ENCODE measurements at regions not wholly inside any gene's neighbourhood (a gene's known extent, or its start where the extent isn't known, plus 50 kb on each side); places are given as distances from the start of the nearest gene placed in this dataset.

- DNase-seq: no peak
These were observed 939.5 kb upstream of the CHAC2 start for GRCh38 chr2:52828112-52828511.

- no peak for DNase-seq
These were observed 946.0 kb upstream of the CHAC2 start for GRCh38 chr2:52821631-52822030.

DNA sequence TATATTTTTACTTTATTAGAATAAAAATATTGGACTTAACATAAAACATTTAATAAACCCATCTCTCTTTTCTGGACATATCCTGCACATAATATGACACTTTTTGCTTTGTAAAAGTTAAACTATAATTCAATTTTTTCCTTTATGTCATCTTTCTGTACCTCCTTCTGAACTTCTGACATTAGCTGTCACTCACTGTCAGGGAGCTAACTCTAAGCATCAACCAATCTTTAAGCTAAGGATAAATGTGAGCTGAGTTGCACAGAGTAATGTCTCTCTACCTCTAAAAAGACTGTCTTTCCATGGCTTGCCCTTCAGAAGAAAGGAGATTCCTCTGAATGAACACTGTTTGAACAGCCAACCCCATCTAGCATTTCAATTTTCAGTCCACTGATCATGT, 948.6 kb upstream of the CHAC2 start:
- no peak for DNase-seq

DNA sequence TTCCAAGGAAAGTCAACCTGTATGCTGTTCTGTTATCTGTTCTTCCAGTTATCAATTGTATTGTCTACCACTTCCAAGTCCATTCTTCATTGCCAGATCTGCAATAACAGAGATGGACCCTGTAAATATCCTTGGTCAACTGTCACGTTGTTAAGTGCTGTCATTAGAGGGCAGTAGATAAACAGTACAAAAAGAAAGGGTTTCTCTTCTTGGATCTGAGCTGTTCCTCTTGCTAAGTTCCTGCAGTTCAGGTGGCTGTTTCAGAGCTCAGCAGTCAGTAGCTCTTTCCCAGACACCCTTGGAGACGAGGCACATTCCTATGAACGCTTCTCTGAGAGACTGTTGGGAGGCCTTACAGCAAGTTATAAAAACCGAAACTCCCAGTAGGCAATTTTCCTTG, 957.1 kb upstream of the CHAC2 start:
- DNase-seq: no peak

DNA sequence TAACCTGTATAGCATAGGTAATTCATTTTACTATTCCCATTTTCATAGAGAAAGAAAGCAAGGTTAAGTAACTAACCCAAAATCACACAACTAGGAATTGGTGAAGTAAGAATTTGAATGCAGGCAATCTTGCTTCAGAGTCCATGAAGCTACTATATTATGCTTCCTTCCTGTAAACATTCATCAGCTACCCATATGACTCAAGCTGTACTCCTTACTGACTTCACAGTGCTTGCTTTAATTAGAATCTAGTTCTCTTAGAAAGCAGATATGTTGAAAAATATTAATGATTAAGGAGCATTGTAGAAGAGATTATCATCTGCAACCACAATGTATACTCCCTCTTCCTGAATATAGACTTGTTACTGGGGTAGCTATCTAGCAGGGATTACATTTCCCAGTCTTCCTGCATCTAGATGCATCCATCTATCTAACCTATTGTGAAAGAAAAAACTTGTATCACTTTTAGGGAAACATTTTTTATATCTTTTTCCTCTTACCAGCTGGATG, 961.6 kb upstream of the CHAC2 start:
- no peak for DNase-seq

GRCh38 chr2:52794581-52794980, 973.0 kb upstream of the CHAC2 start:
- no peak for DNase-seq

DNA sequence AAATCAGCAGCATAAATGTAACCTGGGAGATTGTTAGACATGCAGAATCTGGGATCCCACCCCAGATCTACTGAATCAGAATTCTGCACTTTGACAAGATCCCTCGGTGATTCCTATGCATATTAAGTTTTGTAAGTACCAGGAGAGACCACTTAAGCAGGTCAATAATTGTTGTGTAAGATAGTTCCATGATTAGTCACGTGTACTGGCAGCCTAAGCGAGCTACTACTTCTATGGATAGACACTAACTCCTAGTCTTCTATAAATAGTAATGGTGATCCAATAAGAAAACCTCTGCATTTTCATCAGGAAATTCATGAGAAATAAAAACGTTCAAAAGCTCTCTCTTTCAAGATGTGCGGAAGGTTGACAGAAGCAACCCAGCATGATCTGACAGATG, 988.2 kb upstream of the CHAC2 start:
- no peak for DNase-seq

DNA sequence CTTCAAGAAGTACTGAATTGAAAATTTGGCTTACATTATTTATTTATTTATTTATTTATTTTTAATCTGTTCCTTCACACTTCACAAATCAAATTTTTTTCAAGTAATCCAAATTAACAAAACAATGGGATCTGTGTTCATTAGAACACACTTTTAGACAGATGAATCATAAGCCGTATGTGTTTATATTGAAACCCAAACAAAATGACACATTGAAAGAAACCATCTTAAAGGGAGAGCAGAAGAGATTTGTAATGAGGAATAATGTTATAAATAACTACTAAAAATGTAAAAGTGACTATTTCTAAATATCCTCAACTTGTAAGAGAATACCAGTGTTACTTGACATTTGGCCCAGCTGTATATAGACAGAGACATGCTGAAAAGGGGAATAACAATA, 991.0 kb upstream of the CHAC2 start:
- DNase-seq: no peak

DNA sequence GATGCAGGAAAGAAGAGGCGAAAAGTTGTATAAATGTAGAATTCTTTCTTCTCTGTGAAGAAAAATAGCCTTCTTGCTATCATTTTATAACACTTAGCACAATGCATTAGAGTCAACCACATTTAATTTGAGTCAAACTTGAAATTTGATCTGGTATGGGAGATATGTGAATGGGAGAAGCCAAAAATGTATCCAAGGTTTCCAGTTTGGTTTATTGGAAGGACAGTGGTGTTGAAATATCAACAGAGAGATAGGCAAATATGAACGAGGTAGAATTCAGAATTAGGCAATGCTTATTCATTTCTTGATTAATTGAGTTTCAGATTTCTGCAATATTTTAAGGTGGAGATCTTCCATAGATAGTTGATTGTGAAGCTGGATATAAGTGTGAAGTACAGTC, 991.9 kb upstream of the CHAC2 start:
- no peak for DNase-seq

GRCh38 chr2:52765735-52766134, 1001.9 kb upstream of the CHAC2 start:
- no peak for DNase-seq

- DNase-seq: no peak
These were observed 1017.8 kb upstream of the CHAC2 start for GRCh38 chr2:52749764-52750163.

DNA sequence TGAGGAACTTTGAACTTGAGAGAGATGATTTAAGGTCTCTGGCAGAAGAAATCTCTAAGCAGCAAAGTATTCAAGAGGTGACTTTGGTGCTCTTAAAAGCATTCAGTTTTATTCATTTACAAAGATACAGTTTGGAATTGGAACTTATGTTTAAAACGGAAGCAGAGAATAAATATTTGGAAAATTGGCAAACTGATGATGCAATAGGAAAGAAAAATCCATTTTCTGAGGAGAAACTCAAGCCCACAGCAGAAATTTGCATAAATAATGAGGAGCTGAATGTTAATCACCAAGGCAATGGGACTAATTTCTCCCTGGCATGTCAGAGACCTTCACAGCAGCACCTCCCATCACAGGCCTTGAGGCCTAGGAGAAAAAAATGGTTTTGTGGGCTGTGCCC, 1022.5 kb upstream of the CHAC2 start:
- no peak for DNase-seq

GRCh38 chr2:52732849-52733395, 1034.7 kb upstream of the CHAC2 start:
- DNase-seq: no peak

DNA sequence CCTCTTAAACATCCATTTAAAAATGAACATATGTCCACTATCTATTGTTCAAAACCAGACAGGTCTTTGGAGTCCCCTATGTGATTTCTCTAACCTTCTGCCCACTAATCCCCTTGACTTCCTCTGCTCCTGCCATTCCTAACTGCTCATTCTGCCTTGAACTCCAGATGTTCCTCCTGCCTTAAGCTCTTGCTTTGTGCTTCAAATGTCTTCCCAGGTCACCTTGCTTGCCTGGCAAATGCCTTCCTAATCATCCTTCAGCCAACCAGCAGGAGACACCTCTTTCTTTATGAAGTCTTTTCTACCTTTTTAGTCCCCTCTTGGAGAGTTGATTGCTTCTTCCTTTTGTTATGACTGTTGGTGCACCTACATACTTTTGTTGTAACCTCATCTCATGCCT, 1043.0 kb upstream of the CHAC2 start:
- no peak for DNase-seq

GRCh38 chr2:52717836-52718235, 1049.8 kb upstream of the CHAC2 start:
- no peak for DNase-seq

DNA sequence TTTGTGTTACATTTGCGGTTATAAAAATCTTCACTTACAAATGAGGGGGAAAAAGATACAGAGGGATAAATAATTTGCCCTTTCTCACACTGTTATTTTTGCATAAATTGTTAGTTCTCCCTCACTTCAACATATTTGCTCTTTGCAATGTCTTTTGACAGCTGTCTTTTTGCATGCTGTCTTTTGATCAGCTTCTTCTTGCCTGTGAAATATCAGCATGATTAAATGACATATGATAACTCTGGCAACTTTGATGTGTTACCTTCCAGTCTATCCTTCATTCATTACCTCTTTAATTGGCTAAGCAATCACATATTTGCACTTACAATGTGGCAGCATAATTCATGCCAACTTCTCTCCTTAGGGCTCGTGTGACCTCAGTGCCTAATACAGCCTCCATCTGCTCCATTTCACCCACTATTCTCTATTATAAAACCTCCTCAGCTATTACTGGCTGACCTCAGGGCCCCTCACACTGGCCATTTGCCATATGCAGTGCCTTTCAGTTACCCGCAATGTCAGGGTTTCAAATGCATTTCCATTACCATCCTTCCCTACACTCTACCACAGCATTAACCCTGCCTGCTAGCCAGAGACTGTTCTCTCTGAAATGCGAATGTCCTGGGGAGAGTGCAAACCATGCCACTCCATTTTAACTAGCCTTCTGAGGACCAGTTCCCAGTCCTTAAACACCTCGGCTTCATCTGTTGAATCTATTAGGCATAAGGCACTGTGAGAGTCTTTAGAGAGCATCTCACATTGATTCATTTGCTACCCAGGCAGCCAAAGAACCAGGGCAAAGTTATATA, 1056.6 kb upstream of the CHAC2 start:
- DNase-seq: no peak

DNA sequence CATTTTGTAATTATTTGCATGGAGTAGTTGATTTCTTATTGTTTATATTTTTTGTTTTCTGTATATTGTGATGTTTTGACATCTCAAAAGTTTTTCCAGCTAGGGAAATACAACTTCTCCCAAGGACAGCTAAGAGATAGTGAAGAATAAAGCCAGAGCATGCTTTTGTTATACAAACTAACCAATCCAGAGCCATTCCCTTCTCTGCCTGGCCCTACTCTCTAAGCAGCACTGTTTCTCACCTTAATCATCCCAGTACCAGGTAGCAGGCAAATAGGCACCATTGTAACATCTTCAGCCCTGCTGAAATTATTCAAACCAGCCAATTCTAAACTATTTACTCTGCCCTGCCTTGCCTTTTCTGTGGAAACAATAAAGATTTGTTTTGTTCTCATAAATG, 1063.4 kb upstream of the CHAC2 start:
- no peak for DNase-seq

DNA sequence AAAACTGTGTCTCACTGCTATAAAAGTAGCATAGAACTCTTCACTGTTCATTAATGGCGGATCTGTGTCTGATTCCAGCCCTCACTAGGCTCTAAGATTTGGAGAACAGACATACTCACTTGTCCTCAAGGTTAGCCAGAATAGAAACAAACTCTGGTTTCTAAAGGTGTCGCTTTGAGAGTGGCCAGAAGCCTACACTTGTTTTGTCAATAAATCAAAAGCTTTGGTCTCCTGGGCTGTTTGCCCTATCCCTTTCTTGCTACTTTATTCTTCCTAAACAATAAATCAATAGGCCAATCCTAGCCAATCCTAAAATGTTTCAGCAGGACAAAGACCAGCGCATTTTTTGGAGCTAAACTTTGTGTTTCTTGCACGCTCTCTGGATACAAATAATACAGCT, 1064.6 kb upstream of the CHAC2 start:
- DNase-seq: no peak

GRCh38 chr2:52698408-52698807, 1069.2 kb upstream of the CHAC2 start:
- DNase-seq: no peak

- no peak for DNase-seq
These were observed 1069.9 kb upstream of the CHAC2 start for GRCh38 chr2:52697690-52698089.

DNA sequence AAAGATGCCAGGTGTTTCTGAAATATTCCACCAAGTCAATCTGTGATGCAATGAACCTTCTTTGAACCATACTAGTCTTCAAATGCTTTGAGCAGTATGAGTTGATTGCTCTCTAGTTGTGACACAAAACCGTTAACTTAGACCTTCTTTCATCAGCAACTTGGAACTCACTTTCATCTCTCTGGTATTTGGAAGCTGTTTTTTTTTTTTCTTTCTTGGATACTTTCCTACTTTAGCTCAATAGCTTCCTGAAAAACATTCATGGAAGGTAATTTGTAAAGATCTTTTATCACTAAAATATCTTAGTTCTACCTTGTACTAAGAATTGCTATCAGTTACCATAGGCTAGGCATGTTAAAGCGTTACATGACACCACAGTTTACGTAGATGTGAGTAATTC, 1071.9 kb upstream of the CHAC2 start:
- DNase-seq: no peak

DNA sequence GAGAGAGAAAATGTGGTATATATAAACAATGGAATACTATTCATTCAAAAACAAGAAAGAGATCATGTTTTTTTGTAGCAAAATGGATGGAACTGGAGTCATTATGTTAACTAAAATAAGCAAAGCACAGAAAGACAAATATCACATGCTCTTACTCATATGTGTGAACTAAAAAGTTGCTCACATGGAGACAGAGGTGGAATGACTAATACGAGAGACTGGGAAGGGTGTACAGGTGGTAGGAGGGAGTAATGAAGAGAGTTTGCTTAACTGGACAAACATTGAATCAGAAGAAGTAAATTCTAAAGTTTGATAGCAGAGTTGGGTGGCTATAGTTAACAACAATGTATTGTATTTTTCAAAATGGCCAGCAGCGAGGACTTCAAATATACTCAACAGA, 1080.7 kb upstream of the CHAC2 start:
- DNase-seq: no peak

- no peak for DNase-seq
These were observed 1091.5 kb upstream of the CHAC2 start for GRCh38 chr2:52676056-52676455.

GRCh38 chr2:52668724-52669123, 1098.9 kb upstream of the CHAC2 start:
- no peak for DNase-seq

DNA sequence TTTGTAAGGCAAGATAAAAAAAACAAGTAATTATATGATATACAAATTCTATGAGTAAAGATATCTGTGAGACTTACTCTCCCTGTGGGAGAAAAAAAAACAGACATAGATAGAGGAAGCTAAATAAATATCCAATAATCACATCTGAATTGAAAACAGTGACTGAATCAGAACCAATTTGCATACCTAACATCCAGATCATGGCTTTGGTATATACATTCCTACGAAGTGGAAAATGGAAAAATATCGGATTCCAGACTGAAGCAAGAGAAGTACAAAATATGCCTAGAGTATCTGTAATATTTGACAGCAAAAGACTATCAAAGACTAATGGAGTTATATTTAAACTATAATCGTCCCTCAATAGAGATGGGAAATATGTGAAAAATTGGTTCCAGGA, 1108.1 kb upstream of the CHAC2 start:
- DNase-seq: no peak

All from GDM1 (cell line).